Left cardiac atrium (tissue), 4 donors: ENCODE measurements at regions not wholly inside any gene's neighbourhood (a gene's known extent, or its start where the extent isn't known, plus 50 kb on each side); places are given as distances from the start of the nearest gene placed in this dataset.

Experiments used
- ATAC-seq, 2 donors: fragments of 200-7000 bp; cut with Tn5 transposase; one replicate each; pipeline ENCODE4 v1.9.1; 2020; ENCODE audit warnings: mild to moderate bottlenecking in 2 of 2, moderate library complexity in 2 of 2
- DNase-seq: peaks from one replicate; pipeline ENCODE4 v3.0.0-alpha.2; 2020
- intact Hi-C, 2 donors: fragments of 100-400 bp; cut with DNase I; formaldehyde crosslinking; loops; one replicate each; pipeline versions ENCODE4 v1.14.1 to v1.15.1; 2022 to 2023
- donor health status: DM: no; HTN: yes; CAD: no.
- donor health status: DM: no; HTN: yes; CAD: no; lungs with severe emphysema.
- donor health status: DM: yes; HTN: yes; CAD: no.
- donor health status: Dilated cardiomyopathy.

GRCh38 chr9:80366626-80367025 lies 794.9 kb downstream of the TLE4 start:
- no peak for DNase-seq
- intact Hi-C loops, result no loop called here
- ATAC-seq, result no peak

- DNase-seq (no peak), ATAC-seq (no peak)
- intact Hi-C loops, result no loop called here
These were observed 788.4 kb downstream of the TLE4 start for GRCh38 chr9:80359941-80360881.

- ATAC-seq (no peak), DNase-seq (no peak)
- intact Hi-C loops, result no loop called here
These were observed 787.5 kb downstream of the TLE4 start for GRCh38 chr9:80359291-80359690.

- ATAC-seq (no peak), DNase-seq (no peak)
- intact Hi-C loops, result no loop called here
These were observed 781.2 kb downstream of the TLE4 start for GRCh38 chr9:80352967-80353366.

GRCh38 chr9:80351612-80352011 lies 779.8 kb downstream of the TLE4 start:
- DNase-seq, result no peak
- ATAC-seq, result no peak
- intact Hi-C loops, result no loop called here

- DNase-seq (no peak), ATAC-seq (peak; percentile 51 to 53)
- intact Hi-C loops, result no loop called here
These were observed 754.3 kb downstream of the TLE4 start for GRCh38 chr9:80326105-80326504.

- intact Hi-C loops, result no loop called here
- ATAC-seq (peak in 1 of 2 donors; percentile 90), DNase-seq (no peak)
These were observed 749.2 kb downstream of the TLE4 start for GRCh38 chr9:80320916-80321315.

GRCh38 chr9:80320480-80320879 lies 748.7 kb downstream of the TLE4 start:
- DNase-seq, result no peak
- intact Hi-C loops, result no loop called here
- peak in 1 of 2 donors; percentile 77 for ATAC-seq

- DNase-seq, result no peak
These were observed 733.4 kb downstream of the TLE4 start for GRCh38 chr9:80305136-80305535.

GRCh38 chr9:80294955-80295354 lies 723.2 kb downstream of the TLE4 start:
- intact Hi-C loops, result no loop called here

More at GRCh38 chr9:80305136-80305535, 733.4 kb downstream of the TLE4 start:
- intact Hi-C loops, result no loop called here
- ATAC-seq, result no peak

GRCh38 chr9:80294318-80294717 lies 722.6 kb downstream of the TLE4 start:
- ATAC-seq (no peak), DNase-seq (no peak)
- intact Hi-C loops, result no loop called here

More at GRCh38 chr9:80294955-80295354, 723.2 kb downstream of the TLE4 start:
- DNase-seq (no peak), ATAC-seq (no peak)

- ATAC-seq (no peak), DNase-seq (no peak)
- intact Hi-C loops, result no loop called here
These were observed 720.5 kb downstream of the TLE4 start for GRCh38 chr9:80292231-80292630.

- ATAC-seq (peak in 1 of 2 donors; percentile 17), DNase-seq (no peak)
- intact Hi-C loops, result no loop called here
These were observed 713.6 kb downstream of the TLE4 start for GRCh38 chr9:80285326-80285725.

GRCh38 chr9:80282766-80283165 lies 711.0 kb downstream of the TLE4 start:
- ATAC-seq, result no peak

GRCh38 chr9:80259079-80259478 lies 687.3 kb downstream of the TLE4 start:
- ATAC-seq, result no peak
- no peak for DNase-seq
- intact Hi-C loops, result no loop called here

More at GRCh38 chr9:80282766-80283165, 711.0 kb downstream of the TLE4 start:
- intact Hi-C loops, result no loop called here
- DNase-seq, result no peak

GRCh38 chr9:80251778-80252177 lies 680.0 kb downstream of the TLE4 start:
- intact Hi-C loops, result no loop called here
- no peak for ATAC-seq
- no peak for DNase-seq

- ATAC-seq (no peak), DNase-seq (no peak)
- intact Hi-C loops, result no loop called here
These were observed 670.3 kb downstream of the TLE4 start for GRCh38 chr9:80242022-80242421.

GRCh38 chr9:80235752-80236151 lies 664.0 kb downstream of the TLE4 start:
- no peak for ATAC-seq
- intact Hi-C loops, result no loop called here
- DNase-seq, result no peak

GRCh38 chr9:80233906-80234305 lies 662.1 kb downstream of the TLE4 start:
- ATAC-seq (no peak), DNase-seq (no peak)
- intact Hi-C loops, result no loop called here

- intact Hi-C loops, result no loop called here
- no peak for DNase-seq
- no peak for ATAC-seq
These were observed 661.5 kb downstream of the TLE4 start for GRCh38 chr9:80233102-80233843.
